Lower lobe of right lung (tissue), 2 donors: ENCODE measurements at regions not wholly inside any gene's neighbourhood (a gene's known extent, or its start where the extent isn't known, plus 50 kb on each side); places are given as distances from the start of the nearest gene placed in this dataset.

Experiments used
- ATAC-seq, 2 donors: fragments of 200-7000 bp; cut with Tn5 transposase; one replicate each; pipeline ENCODE4 v1.9.1; 2020 to 2022; ENCODE audit warnings: mild to moderate bottlenecking in 2 of 2, moderate library complexity in 2 of 2
- DNase-seq: peaks from one replicate; pipeline ENCODE4 v3.0.0-alpha.2; 2020
- H3K27ac ChIP-seq: fragments of 200-600 bp; one replicate; pipeline ENCODE4 v1.8.0; 2022
- H3K27me3 ChIP-seq: fragments of 200-600 bp; one replicate; pipeline ENCODE4 v1.8.0; 2022; ENCODE audit warnings: low read depth
- H3K36me3 ChIP-seq: fragments of 200-600 bp; one replicate; pipeline ENCODE4 v1.8.0; 2022; ENCODE audit warnings: mild to moderate bottlenecking
- H3K4me1 ChIP-seq: fragments of 200-600 bp; one replicate; pipeline ENCODE4 v1.8.0; 2022
- H3K4me3 ChIP-seq: fragments of 200-600 bp; one replicate; pipeline ENCODE4 v1.8.0; 2022; ENCODE audit warnings: mild to moderate bottlenecking
- H3K9me3 ChIP-seq: fragments of 200-600 bp; one replicate; pipeline ENCODE4 v1.8.0; 2022
- intact Hi-C: fragments of 100-400 bp; cut with DNase I; formaldehyde crosslinking; loops from one replicate; pipeline ENCODE4 v1.11.0; 2022
- TF ChIP-seq, protein P1 (sequence below): fragments of 200-600 bp; IDR thresholded peaks from one replicate; pipeline ENCODE4 v1.8.0; 2022; ENCODE audit warnings: antibody characterized with exemption, mild to moderate bottlenecking
- donor health status: DM: no; HTN: yes; CAD: no; lungs with severe emphysema.

DNA sequence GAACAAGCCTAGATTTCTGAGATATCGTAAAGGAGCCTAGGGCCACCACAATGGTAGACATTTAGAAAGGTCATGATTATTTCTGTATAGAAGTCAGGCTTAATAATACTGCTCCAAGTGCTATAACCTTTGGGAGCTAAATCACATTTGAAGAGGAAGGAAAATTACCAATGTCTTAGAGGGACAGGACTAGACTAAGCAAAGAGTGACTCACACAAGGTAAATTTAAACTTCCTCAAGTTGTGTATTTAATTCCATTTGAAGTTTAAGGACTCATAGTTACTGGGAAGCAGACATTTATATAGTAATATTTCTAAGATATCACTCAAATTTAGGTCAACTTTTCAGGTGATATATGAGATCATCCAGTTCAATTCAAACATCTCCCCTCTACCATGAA is 227.6 kb upstream of the MME start:
- TF ChIP-seq, protein P1, sequence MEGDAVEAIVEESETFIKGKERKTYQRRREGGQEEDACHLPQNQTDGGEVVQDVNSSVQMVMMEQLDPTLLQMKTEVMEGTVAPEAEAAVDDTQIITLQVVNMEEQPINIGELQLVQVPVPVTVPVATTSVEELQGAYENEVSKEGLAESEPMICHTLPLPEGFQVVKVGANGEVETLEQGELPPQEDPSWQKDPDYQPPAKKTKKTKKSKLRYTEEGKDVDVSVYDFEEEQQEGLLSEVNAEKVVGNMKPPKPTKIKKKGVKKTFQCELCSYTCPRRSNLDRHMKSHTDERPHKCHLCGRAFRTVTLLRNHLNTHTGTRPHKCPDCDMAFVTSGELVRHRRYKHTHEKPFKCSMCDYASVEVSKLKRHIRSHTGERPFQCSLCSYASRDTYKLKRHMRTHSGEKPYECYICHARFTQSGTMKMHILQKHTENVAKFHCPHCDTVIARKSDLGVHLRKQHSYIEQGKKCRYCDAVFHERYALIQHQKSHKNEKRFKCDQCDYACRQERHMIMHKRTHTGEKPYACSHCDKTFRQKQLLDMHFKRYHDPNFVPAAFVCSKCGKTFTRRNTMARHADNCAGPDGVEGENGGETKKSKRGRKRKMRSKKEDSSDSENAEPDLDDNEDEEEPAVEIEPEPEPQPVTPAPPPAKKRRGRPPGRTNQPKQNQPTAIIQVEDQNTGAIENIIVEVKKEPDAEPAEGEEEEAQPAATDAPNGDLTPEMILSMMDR = no peak
- DNase-seq (no peak), ATAC-seq (peak in 1 of 2 donors; percentile 44)
- Histone ChIP-seq H3K9me3 (no peaks in the 10 kb centered on the region), H3K4me1 (no peaks in the 10 kb centered on the region), H3K27ac (no peak overlapping the region), H3K36me3 (no peaks in the 10 kb centered on the region), H3K27me3 (no peaks in the 10 kb centered on the region), H3K4me3 (no peak overlapping the region)
- intact Hi-C loops = no loop called here

DNA sequence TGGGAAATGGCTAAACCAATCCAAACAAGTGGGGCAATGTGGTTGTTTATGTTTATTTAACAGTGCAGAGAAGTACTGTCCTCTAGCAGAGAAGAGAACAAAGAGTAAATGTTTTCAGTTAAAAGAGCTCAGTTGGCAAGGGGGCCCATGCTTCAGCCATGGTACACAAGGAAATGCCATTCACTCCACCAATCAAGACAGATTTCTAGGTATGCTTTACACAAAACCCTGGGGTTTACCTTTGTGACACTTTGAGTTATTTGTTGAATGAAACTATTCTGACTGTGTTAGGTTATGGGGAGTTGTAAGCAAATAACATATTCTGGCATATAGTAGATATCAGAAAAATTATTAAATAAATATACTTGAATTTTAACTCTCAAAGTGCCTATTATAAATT is 228.5 kb upstream of the MME start:
- Histone ChIP-seq H3K4me1 (no peaks in the 10 kb centered on the region), H3K27me3 (no peaks in the 10 kb centered on the region), H3K4me3 (no peak overlapping the region), H3K9me3 (no peaks in the 10 kb centered on the region), H3K27ac (no peak overlapping the region), H3K36me3 (no peaks in the 10 kb centered on the region)
- TF ChIP-seq, protein P1 = no peak
- ATAC-seq = peak in 1 of 2 donors; percentile 30
- intact Hi-C loops = no loop called here
- DNase-seq = no peak

DNA sequence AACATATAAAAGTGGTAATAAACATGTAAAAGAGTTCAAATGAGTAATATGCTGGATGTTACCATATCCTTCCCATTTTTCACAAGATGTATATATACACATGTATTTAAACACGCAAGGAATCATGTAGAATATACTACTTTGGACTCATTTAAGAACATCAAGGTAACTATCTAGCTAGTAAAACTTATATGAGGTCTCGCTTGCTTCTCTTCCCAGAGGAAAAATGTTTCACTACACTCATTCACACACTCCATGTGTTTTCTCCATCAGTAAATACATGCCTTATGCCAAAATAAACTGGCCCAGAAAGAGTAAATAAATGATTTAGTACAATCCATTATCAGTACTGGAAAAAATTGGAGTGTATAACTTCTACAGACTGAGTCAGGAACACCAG is 229.2 kb upstream of the MME start:
- H3K4me3 ChIP-seq = no peak overlapping the region
- TF ChIP-seq, protein P1 = no peak
- no peaks in the 10 kb centered on the region for H3K4me1 ChIP-seq
- no peak for DNase-seq
- H3K27ac ChIP-seq = no peak overlapping the region
- no peak for ATAC-seq
- intact Hi-C loops = no loop called here
- H3K36me3 ChIP-seq = no peaks in the 10 kb centered on the region
- H3K27me3 ChIP-seq = no peaks in the 10 kb centered on the region
- H3K9me3 ChIP-seq = no peaks in the 10 kb centered on the region

DNA sequence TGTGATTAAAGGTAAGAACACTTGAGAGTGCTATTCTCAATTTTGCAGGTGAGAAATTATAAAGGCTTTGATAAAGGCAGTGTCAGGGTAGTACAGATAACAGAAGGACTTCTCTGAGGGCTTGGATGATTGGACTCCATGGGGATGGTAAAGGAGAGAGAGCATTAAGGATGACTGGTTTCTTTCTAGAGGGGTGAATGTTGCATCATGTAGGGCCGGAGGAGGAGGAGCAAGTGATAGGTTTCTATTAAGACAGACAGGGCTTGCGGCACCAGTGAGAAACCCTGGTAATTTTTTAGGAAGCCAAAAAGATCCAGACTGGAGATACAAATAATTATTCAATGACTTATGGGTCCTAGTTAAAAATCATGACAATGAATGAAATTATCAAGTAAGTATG is 230.7 kb upstream of the MME start:
- no peaks in the 10 kb centered on the region for H3K27me3 ChIP-seq
- H3K9me3 ChIP-seq = no peaks in the 10 kb centered on the region
- H3K27ac ChIP-seq = no peak overlapping the region
- intact Hi-C loops = no loop called here
- no peak overlapping the region for H3K4me3 ChIP-seq
- no peaks in the 10 kb centered on the region for H3K36me3 ChIP-seq
- TF ChIP-seq, protein P1 = no peak
- H3K4me1 ChIP-seq = no peaks in the 10 kb centered on the region
- no peak for DNase-seq
- no peak for ATAC-seq

DNA sequence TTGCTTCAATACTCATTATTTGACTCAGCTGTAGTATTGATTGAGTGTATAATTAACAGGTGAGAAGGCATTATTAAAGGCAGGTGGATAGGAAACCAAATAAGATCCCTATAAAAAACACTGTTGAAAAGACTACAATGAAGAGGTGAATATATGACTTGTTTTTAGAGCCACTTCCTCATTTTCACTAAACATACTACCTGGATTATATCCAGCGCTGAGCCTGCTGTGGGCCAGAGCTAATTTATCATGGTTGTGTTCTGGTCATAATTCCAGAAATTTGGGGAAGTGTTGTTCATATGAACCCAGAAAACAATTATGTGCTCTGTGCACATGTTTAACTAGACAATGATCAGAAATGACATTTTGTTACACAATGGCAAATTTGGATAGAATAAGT is 235.3 kb upstream of the MME start:
- TF ChIP-seq, protein P1 = no peak
- H3K36me3 ChIP-seq = no peaks in the 10 kb centered on the region
- no peak overlapping the region for H3K27ac ChIP-seq
- H3K4me3 ChIP-seq = no peak overlapping the region
- DNase-seq = no peak
- no peak for ATAC-seq
- H3K4me1 ChIP-seq = no peaks in the 10 kb centered on the region
- no peaks in the 10 kb centered on the region for H3K9me3 ChIP-seq
- no peaks in the 10 kb centered on the region for H3K27me3 ChIP-seq
- intact Hi-C loops = no loop called here

DNA sequence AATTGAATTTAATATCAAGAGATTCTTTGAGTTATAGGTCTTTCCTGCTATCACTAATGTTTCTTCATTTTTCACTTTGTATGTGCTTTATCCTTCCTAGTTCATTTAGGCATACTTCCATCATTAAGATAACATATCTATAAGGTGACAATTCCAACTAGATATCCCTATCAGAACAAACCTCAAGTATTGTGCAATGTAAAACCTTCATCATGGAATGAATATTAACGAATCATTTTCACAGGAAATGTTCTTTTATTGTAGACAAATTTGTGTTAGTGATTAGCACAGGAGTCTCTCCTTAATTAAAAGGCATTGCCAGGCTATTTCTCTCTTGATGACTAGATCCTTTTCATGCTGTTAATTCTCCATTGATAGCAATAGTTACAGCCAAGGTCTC is 236.5 kb upstream of the MME start:
- Histone ChIP-seq H3K27ac (no peak overlapping the region), H3K36me3 (no peaks in the 10 kb centered on the region), H3K4me1 (no peaks in the 10 kb centered on the region), H3K4me3 (no peak overlapping the region), H3K27me3 (no peaks in the 10 kb centered on the region), H3K9me3 (no peaks in the 10 kb centered on the region)
- TF ChIP-seq, protein P1 = no peak
- DNase-seq = no peak
- intact Hi-C loops = no loop called here
- ATAC-seq = no peak
